ENCODE measurements at regions not wholly inside any gene's neighbourhood (a gene's known extent, or its start where the extent isn't known, plus 50 kb on each side); places are given as distances from the start of the nearest gene placed in this dataset.

- no peak for TF ChIP-seq AR (CRISPR knock-in tag; IDR thresholded peaks at IDR 0.05)
- no peak for TF ChIP-seq ZNF512 (CRISPR knock-in tag; IDR thresholded peaks at IDR 0.05; ENCODE audit: borderline replicate concordance)
- no peak for TF ChIP-seq IRF1 (CRISPR knock-in tag; IDR thresholded peaks at IDR 0.05)
- no peak for TF ChIP-seq FOXK1 (CRISPR knock-in tag; IDR thresholded peaks at IDR 0.05)
- TF ChIP-seq NR2C2 (CRISPR knock-in tag; IDR thresholded peaks at IDR 0.05), result no peak
- TF ChIP-seq GTF2I (CRISPR knock-in tag; conservative IDR thresholded peaks at IDR 0.05), result no peak
- no peak for TF ChIP-seq ZBTB43 (CRISPR knock-in tag; IDR thresholded peaks at IDR 0.05)
- no peak for TF ChIP-seq ETV6 (CRISPR knock-in tag; IDR thresholded peaks at IDR 0.05)
- no peak for TF ChIP-seq RELA (CRISPR knock-in tag; IDR thresholded peaks at IDR 0.05; ENCODE audit: borderline replicate concordance)
These were observed 598.6 kb downstream of the SLC4A3 start (continued) for GRCh38 chr2:220226076-220226475.

GRCh38 chr2:220226546-220226945, 599.1 kb downstream of the SLC4A3 start:
- POLR2A ChIA-PET, result no interaction called here
- CTCF ChIA-PET, result no interaction called here
- no peak overlapping the region for H3K27ac Mint-ChIP-seq
- no peaks in the 10 kb centered on the region; the same call in 1 of the 2 replicates for H3K27me3 Mint-ChIP-seq (ENCODE audit: low read depth)
- H3K9me3 Mint-ChIP-seq, result no peaks in the 10 kb centered on the region
- H3K4me3 Mint-ChIP-seq, result no peak overlapping the region
- H3K4me1 Mint-ChIP-seq, result peaks cover 16% of the 10 kb centered on the region
- DNase-seq (ENCODE audit: low spot score), result no peak
- no peak for ATAC-seq
- no peaks in the 10 kb centered on the region for H3K36me3 Mint-ChIP-seq
- TF ChIP-seq ZNF281 (CRISPR knock-in tag; IDR thresholded peaks at IDR 0.05), result no peak
- TF ChIP-seq GRHL2 (CRISPR knock-in tag; IDR thresholded peaks at IDR 0.05; ENCODE audit: insufficient replicate concordance, severe bottlenecking), result no peak
- TF ChIP-seq ZNF121 (CRISPR knock-in tag; IDR thresholded peaks at IDR 0.05), result no peak
- TF ChIP-seq CTCF (IDR thresholded peaks at IDR 0.05), result no peak
- TF ChIP-seq JAZF1 (CRISPR knock-in tag; IDR thresholded peaks at IDR 0.05), result no peak
- TF ChIP-seq SMAD4 (CRISPR knock-in tag; IDR thresholded peaks at IDR 0.05), result no peak
- TF ChIP-seq ATF3 (CRISPR knock-in tag; conservative IDR thresholded peaks at IDR 0.05), result no peak
- no peak for TF ChIP-seq CDX4 (CRISPR knock-in tag; IDR thresholded peaks at IDR 0.05; ENCODE audit: borderline replicate concordance)
- TF ChIP-seq ZNF396 (CRISPR knock-in tag; IDR thresholded peaks at IDR 0.05; ENCODE audit: borderline replicate concordance), result no peak
- TF ChIP-seq HMGXB4 (CRISPR knock-in tag; IDR thresholded peaks at IDR 0.05), result no peak
- no peak for TF ChIP-seq PREB (CRISPR knock-in tag; IDR thresholded peaks at IDR 0.05; ENCODE audit: borderline replicate concordance)
- no peak for TF ChIP-seq PRRX2 (CRISPR knock-in tag; IDR thresholded peaks at IDR 0.05)

Measured in WTC11 (cell line).